ENCODE measurements at regions not wholly inside any gene's neighbourhood (a gene's known extent, or its start where the extent isn't known, plus 50 kb on each side); places are given as distances from the start of the nearest gene placed in this dataset.

DNA sequence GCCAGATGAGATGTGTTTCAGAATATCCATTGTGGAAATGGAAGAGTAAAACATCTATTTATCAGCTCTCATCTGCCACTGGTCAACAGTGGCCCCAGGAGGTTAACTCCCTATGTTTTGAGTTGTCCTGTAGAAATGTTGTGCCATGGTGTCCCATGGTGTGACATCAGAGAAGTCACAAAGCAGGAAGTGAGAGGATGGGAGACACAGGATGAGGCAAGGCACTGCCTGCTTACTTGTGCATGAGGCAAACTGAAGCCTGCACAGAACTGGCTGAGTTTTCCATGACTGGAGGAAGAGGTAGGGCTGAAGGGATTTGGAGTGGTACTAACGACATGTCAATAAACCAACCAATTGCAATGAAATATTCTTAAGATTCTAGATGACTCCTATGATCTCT, 131.5 kb upstream of the ZNF644 start:
- no peaks in the 10 kb centered on the region for H3K27me3 Mint-ChIP-seq (ENCODE audit: low read depth)
- ATAC-seq, result no peak
- H3K9me3 Mint-ChIP-seq, result no peaks in the 10 kb centered on the region
- H3K36me3 Mint-ChIP-seq, result no peaks in the 10 kb centered on the region
- peaks cover 10% of the 10 kb centered on the region for H3K4me1 Mint-ChIP-seq
- TF ChIP-seq ZNF317 (CRISPR knock-in tag; IDR thresholded peaks at IDR 0.05; ENCODE audit: borderline replicate concordance, low read depth) (no peak), OVOL2 (CRISPR knock-in tag; IDR thresholded peaks at IDR 0.05; ENCODE audit: borderline replicate concordance) (no peak), TEAD1 (CRISPR knock-in tag; IDR thresholded peaks at IDR 0.05) (no peak), ZNF423 (CRISPR knock-in tag; IDR thresholded peaks at IDR 0.05) (no peak), NR3C1 (CRISPR knock-in tag; conservative IDR thresholded peaks at IDR 0.05; ENCODE audit: low read depth) (no peak), FOXK1 (CRISPR knock-in tag; IDR thresholded peaks at IDR 0.05) (no peak), JUN (CRISPR knock-in tag; IDR thresholded peaks at IDR 0.05) (no peak), ZNF138 (CRISPR knock-in tag; conservative IDR thresholded peaks at IDR 0.05) (no peak), RORB (CRISPR knock-in tag; IDR thresholded peaks at IDR 0.05) (no peak), FOXP1 (CRISPR knock-in tag; IDR thresholded peaks at IDR 0.05; ENCODE audit: borderline replicate concordance) (no peak), TCF7 (CRISPR knock-in tag; IDR thresholded peaks at IDR 0.05; ENCODE audit: low read depth) (no peak), NR1H2 (CRISPR knock-in tag; IDR thresholded peaks at IDR 0.05) (no peak), SOX15 (CRISPR knock-in tag; IDR thresholded peaks at IDR 0.05) (no peak)
- TF ChIP-seq, protein P1, sequence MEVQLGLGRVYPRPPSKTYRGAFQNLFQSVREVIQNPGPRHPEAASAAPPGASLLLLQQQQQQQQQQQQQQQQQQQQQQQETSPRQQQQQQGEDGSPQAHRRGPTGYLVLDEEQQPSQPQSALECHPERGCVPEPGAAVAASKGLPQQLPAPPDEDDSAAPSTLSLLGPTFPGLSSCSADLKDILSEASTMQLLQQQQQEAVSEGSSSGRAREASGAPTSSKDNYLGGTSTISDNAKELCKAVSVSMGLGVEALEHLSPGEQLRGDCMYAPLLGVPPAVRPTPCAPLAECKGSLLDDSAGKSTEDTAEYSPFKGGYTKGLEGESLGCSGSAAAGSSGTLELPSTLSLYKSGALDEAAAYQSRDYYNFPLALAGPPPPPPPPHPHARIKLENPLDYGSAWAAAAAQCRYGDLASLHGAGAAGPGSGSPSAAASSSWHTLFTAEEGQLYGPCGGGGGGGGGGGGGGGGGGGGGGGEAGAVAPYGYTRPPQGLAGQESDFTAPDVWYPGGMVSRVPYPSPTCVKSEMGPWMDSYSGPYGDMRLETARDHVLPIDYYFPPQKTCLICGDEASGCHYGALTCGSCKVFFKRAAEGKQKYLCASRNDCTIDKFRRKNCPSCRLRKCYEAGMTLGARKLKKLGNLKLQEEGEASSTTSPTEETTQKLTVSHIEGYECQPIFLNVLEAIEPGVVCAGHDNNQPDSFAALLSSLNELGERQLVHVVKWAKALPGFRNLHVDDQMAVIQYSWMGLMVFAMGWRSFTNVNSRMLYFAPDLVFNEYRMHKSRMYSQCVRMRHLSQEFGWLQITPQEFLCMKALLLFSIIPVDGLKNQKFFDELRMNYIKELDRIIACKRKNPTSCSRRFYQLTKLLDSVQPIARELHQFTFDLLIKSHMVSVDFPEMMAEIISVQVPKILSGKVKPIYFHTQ (CRISPR knock-in tag; IDR thresholded peaks at IDR 0.05), result no peak
- TF ChIP-seq, protein P2, sequence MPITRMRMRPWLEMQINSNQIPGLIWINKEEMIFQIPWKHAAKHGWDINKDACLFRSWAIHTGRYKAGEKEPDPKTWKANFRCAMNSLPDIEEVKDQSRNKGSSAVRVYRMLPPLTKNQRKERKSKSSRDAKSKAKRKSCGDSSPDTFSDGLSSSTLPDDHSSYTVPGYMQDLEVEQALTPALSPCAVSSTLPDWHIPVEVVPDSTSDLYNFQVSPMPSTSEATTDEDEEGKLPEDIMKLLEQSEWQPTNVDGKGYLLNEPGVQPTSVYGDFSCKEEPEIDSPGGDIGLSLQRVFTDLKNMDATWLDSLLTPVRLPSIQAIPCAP (CRISPR knock-in tag; IDR thresholded peaks at IDR 0.05), result no peak
- TF ChIP-seq, protein P3, sequence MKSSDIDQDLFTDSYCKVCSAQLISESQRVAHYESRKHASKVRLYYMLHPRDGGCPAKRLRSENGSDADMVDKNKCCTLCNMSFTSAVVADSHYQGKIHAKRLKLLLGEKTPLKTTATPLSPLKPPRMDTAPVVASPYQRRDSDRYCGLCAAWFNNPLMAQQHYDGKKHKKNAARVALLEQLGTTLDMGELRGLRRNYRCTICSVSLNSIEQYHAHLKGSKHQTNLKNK (CRISPR knock-in tag; IDR thresholded peaks at IDR 0.05), result no peak
- TF ChIP-seq, protein P4, sequence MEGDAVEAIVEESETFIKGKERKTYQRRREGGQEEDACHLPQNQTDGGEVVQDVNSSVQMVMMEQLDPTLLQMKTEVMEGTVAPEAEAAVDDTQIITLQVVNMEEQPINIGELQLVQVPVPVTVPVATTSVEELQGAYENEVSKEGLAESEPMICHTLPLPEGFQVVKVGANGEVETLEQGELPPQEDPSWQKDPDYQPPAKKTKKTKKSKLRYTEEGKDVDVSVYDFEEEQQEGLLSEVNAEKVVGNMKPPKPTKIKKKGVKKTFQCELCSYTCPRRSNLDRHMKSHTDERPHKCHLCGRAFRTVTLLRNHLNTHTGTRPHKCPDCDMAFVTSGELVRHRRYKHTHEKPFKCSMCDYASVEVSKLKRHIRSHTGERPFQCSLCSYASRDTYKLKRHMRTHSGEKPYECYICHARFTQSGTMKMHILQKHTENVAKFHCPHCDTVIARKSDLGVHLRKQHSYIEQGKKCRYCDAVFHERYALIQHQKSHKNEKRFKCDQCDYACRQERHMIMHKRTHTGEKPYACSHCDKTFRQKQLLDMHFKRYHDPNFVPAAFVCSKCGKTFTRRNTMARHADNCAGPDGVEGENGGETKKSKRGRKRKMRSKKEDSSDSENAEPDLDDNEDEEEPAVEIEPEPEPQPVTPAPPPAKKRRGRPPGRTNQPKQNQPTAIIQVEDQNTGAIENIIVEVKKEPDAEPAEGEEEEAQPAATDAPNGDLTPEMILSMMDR (IDR thresholded peaks at IDR 0.05), result no peak
- TF ChIP-seq, protein P5, sequence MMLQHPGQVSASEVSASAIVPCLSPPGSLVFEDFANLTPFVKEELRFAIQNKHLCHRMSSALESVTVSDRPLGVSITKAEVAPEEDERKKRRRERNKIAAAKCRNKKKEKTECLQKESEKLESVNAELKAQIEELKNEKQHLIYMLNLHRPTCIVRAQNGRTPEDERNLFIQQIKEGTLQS (CRISPR knock-in tag; conservative IDR thresholded peaks at IDR 0.05), result no peak
- TF ChIP-seq, protein P6, sequence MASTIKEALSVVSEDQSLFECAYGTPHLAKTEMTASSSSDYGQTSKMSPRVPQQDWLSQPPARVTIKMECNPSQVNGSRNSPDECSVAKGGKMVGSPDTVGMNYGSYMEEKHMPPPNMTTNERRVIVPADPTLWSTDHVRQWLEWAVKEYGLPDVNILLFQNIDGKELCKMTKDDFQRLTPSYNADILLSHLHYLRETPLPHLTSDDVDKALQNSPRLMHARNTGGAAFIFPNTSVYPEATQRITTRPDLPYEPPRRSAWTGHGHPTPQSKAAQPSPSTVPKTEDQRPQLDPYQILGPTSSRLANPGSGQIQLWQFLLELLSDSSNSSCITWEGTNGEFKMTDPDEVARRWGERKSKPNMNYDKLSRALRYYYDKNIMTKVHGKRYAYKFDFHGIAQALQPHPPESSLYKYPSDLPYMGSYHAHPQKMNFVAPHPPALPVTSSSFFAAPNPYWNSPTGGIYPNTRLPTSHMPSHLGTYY (CRISPR knock-in tag; IDR thresholded peaks at IDR 0.05), result no peak
- TF ChIP-seq, protein P7, sequence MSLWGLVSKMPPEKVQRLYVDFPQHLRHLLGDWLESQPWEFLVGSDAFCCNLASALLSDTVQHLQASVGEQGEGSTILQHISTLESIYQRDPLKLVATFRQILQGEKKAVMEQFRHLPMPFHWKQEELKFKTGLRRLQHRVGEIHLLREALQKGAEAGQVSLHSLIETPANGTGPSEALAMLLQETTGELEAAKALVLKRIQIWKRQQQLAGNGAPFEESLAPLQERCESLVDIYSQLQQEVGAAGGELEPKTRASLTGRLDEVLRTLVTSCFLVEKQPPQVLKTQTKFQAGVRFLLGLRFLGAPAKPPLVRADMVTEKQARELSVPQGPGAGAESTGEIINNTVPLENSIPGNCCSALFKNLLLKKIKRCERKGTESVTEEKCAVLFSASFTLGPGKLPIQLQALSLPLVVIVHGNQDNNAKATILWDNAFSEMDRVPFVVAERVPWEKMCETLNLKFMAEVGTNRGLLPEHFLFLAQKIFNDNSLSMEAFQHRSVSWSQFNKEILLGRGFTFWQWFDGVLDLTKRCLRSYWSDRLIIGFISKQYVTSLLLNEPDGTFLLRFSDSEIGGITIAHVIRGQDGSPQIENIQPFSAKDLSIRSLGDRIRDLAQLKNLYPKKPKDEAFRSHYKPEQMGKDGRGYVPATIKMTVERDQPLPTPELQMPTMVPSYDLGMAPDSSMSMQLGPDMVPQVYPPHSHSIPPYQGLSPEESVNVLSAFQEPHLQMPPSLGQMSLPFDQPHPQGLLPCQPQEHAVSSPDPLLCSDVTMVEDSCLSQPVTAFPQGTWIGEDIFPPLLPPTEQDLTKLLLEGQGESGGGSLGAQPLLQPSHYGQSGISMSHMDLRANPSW (CRISPR knock-in tag; conservative IDR thresholded peaks at IDR 0.05; ENCODE audit: low read depth), result no peak
- POLR2A ChIA-PET, result no interaction called here
- DNase-seq (ENCODE audit: low spot score), result no peak
- H3K27ac Mint-ChIP-seq, result no peak overlapping the region
- CTCF ChIA-PET, result interaction anchor here (2.1 kb wide), 1 partner anchor 13 kb away, joined by 8 read pairs; no protein-coding TSS in a partner anchor
- H3K4me3 Mint-ChIP-seq, result no peak overlapping the region
